ENCODE measurements at regions not wholly inside any gene's neighbourhood (a gene's known extent, or its start where the extent isn't known, plus 50 kb on each side); places are given as distances from the start of the nearest gene placed in this dataset.
"Not testable (repeated sequence)": the region's sequence is repeated elsewhere in the genome, so short reads cannot be mapped to it uniquely, and the experiment has no call there.

- no peak for DNase-seq (ENCODE audit: extremely low spot score)
- TF ChIP-seq FOXA1 (IDR thresholded peaks at IDR 0.05): no peak
- CTCF ChIA-PET: no interaction called here
- POLR2A ChIA-PET: no interaction called here
Observed at GRCh38 chrX:19243431-19243830, 100.3 kb upstream of the PDHA1 start.

- CTCF ChIA-PET; POLR2A ChIA-PET; DNase-seq (ENCODE audit: extremely low spot score): not testable (repeated sequence)
Observed at GRCh38 chrX:19244921-19245320, 98.8 kb upstream of the PDHA1 start.

- no peak for DNase-seq (ENCODE audit: extremely low spot score)
- TF ChIP-seq FOXM1 (IDR thresholded peaks at IDR 0.05; ENCODE audit: borderline replicate concordance) (no peak), L3MBTL2 (conservative IDR thresholded peaks at IDR 0.05) (no peak), HDGF (IDR thresholded peaks at IDR 0.05; ENCODE audit: borderline replicate concordance) (no peak), FOXK2 (IDR thresholded peaks at IDR 0.05) (no peak), SUZ12 (IDR thresholded peaks at IDR 0.05) (no peak), NFRKB (IDR thresholded peaks at IDR 0.05) (no peak), CTBP1 (IDR thresholded peaks at IDR 0.05; ENCODE audit: borderline replicate concordance) (no peak), TARDBP (IDR thresholded peaks at IDR 0.05) (no peak), LEF1 (IDR thresholded peaks at IDR 0.05; ENCODE audit: borderline replicate concordance) (no peak), ELF4 (IDR thresholded peaks at IDR 0.05) (no peak), ZNF384 (IDR thresholded peaks at IDR 0.05) (no peak), PKNOX1 (IDR thresholded peaks at IDR 0.05) (no peak), SP1 (IDR thresholded peaks at IDR 0.05) (no peak), ARNT (IDR thresholded peaks at IDR 0.05) (no peak), FOXA1 (IDR thresholded peaks at IDR 0.05) (no peak), BHLHE40 (IDR thresholded peaks at IDR 0.05; ENCODE audit: borderline replicate concordance) (no peak)
- POLR2A ChIA-PET: no interaction called here
- CTCF ChIA-PET: no interaction called here
Observed at GRCh38 chrX:19245711-19246269, 97.9 kb upstream of the PDHA1 start.

GRCh38 chrX:19256986-19257385 is 86.7 kb upstream of the PDHA1 start:
- ChIA-PET POLR2A (no interaction called here), CTCF (no interaction called here)
- TF ChIP-seq ELF4 (IDR thresholded peaks at IDR 0.05) (no peak), CTBP1 (IDR thresholded peaks at IDR 0.05; ENCODE audit: borderline replicate concordance) (no peak), FOXA1 (IDR thresholded peaks at IDR 0.05) (no peak), FOXM1 (IDR thresholded peaks at IDR 0.05; ENCODE audit: borderline replicate concordance) (no peak), ZNF384 (IDR thresholded peaks at IDR 0.05) (no peak), HDGF (IDR thresholded peaks at IDR 0.05; ENCODE audit: borderline replicate concordance) (no peak), SP1 (IDR thresholded peaks at IDR 0.05) (no peak), LEF1 (IDR thresholded peaks at IDR 0.05; ENCODE audit: borderline replicate concordance) (no peak), NFRKB (IDR thresholded peaks at IDR 0.05) (no peak), L3MBTL2 (conservative IDR thresholded peaks at IDR 0.05) (no peak), SUZ12 (IDR thresholded peaks at IDR 0.05) (no peak), FOXK2 (IDR thresholded peaks at IDR 0.05) (no peak), ARNT (IDR thresholded peaks at IDR 0.05) (no peak), BHLHE40 (IDR thresholded peaks at IDR 0.05; ENCODE audit: borderline replicate concordance) (no peak)
- no peak for DNase-seq (ENCODE audit: extremely low spot score)

- POLR2A ChIA-PET; CTCF ChIA-PET; DNase-seq (ENCODE audit: extremely low spot score): not testable (repeated sequence)
Observed at GRCh38 chrX:19261026-19261425, 82.7 kb upstream of the PDHA1 start.

GRCh38 chrX:19270727-19271126 is 73.0 kb upstream of the PDHA1 start:
- TF ChIP-seq NFRKB (IDR thresholded peaks at IDR 0.05) (no peak), ZNF384 (IDR thresholded peaks at IDR 0.05) (no peak)
- POLR2A ChIA-PET: no interaction called here
- CTCF ChIA-PET: no interaction called here
- DNase-seq (ENCODE audit: extremely low spot score): no peak

- no peak for TF ChIP-seq SUZ12 (IDR thresholded peaks at IDR 0.05)
- TF ChIP-seq ELF4 (IDR thresholded peaks at IDR 0.05): no peak
- TF ChIP-seq BHLHE40 (IDR thresholded peaks at IDR 0.05; ENCODE audit: borderline replicate concordance): no peak
- TF ChIP-seq LEF1 (IDR thresholded peaks at IDR 0.05; ENCODE audit: borderline replicate concordance): no peak
- no peak for TF ChIP-seq SP1 (IDR thresholded peaks at IDR 0.05)
- TF ChIP-seq NFRKB (IDR thresholded peaks at IDR 0.05): no peak
- TF ChIP-seq ZNF384 (IDR thresholded peaks at IDR 0.05): no peak
- TF ChIP-seq FOXM1 (IDR thresholded peaks at IDR 0.05; ENCODE audit: borderline replicate concordance): no peak
- TF ChIP-seq TARDBP (IDR thresholded peaks at IDR 0.05): no peak
- no peak for TF ChIP-seq HDGF (IDR thresholded peaks at IDR 0.05; ENCODE audit: borderline replicate concordance)
- POLR2A ChIA-PET: no interaction called here
- no peak for DNase-seq (ENCODE audit: extremely low spot score)
- CTCF ChIA-PET: interaction anchor here (0.7 kb wide), 1 partner anchor 171 kb away, joined by 3 read pairs; no protein-coding TSS in a partner anchor
Observed at GRCh38 chrX:19272452-19272851, 71.3 kb upstream of the PDHA1 start.

- CTCF ChIA-PET: no interaction called here
- TF ChIP-seq SUZ12 (IDR thresholded peaks at IDR 0.05) (no peak), ELF4 (IDR thresholded peaks at IDR 0.05) (no peak), NFRKB (IDR thresholded peaks at IDR 0.05) (no peak), FOXA1 (IDR thresholded peaks at IDR 0.05) (no peak), HDGF (IDR thresholded peaks at IDR 0.05; ENCODE audit: borderline replicate concordance) (no peak), SP1 (IDR thresholded peaks at IDR 0.05) (no peak), BHLHE40 (IDR thresholded peaks at IDR 0.05; ENCODE audit: borderline replicate concordance) (no peak), TARDBP (IDR thresholded peaks at IDR 0.05) (no peak), FOXK2 (IDR thresholded peaks at IDR 0.05) (no peak), L3MBTL2 (conservative IDR thresholded peaks at IDR 0.05) (no peak), ZNF384 (IDR thresholded peaks at IDR 0.05) (no peak), CTBP1 (IDR thresholded peaks at IDR 0.05; ENCODE audit: borderline replicate concordance) (no peak), ARNT (IDR thresholded peaks at IDR 0.05) (no peak), FOXM1 (IDR thresholded peaks at IDR 0.05; ENCODE audit: borderline replicate concordance) (no peak), LEF1 (IDR thresholded peaks at IDR 0.05; ENCODE audit: borderline replicate concordance) (no peak), PKNOX1 (IDR thresholded peaks at IDR 0.05) (no peak)
Observed at GRCh38 chrX:19280636-19281035, 63.1 kb upstream of the PDHA1 start.

More at GRCh38 chrX:19280636-19281035, 63.1 kb upstream of the PDHA1 start:
- POLR2A ChIA-PET: no interaction called here
- DNase-seq (ENCODE audit: extremely low spot score): no peak

Measured in HEK293T (cell line).